ENCODE measurements at regions not wholly inside any gene's neighbourhood (a gene's known extent, or its start where the extent isn't known, plus 50 kb on each side); places are given as distances from the start of the nearest gene placed in this dataset.

DNA sequence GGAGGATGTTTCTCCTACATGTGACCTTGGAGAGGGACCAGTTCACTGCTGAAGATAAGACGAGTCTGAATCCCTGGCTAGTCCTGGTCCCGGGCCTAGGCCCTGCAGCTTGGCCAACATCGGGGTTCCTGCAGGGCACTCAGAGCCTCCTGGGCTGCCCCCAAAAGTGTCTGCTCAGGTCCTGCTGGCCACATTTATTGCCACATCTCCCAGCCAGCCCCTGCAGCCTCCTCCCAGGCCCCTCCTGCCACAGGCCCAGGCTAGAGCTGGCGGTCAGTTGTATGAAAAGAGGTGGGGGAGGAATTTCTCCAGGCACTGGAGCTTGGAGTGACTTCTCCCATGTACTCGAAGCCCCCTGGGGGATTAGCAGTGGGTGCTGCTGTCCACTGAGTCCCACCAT, 56.5 kb upstream of the PPARA start:
- TF ChIP-seq CTCF (conservative IDR thresholded peaks at IDR 0.05) (no peak), EZH2 (IDR thresholded peaks at IDR 0.05; ENCODE audit: low read depth) (no peak)
